SK-N-SH treated with all-trans-retinoic acid at 6 μM for 48 hours (cell line): ENCODE measurements at regions not wholly inside any gene's neighbourhood (a gene's known extent, or its start where the extent isn't known, plus 50 kb on each side); places are given as distances from the start of the nearest gene placed in this dataset.

Experiments
- ATAC-seq: fragments of 200-7000 bp; cut with Tn5 transposase; 3 replicates; pipeline ENCODE4 v1.9.1; 2020; ENCODE audit warnings: mild to moderate bottlenecking, moderate library complexity
- BACH2 ChIP-seq: fragments of 250-450 bp; sonication (Bioruptor Pico); IDR thresholded peaks from 2 replicates; pipeline ENCODE4 v1.9.0; 2021; ENCODE audit warnings: mild to moderate bottlenecking, borderline replicate concordance
- CSDC2 ChIP-seq: fragments of 250-450 bp; sonication (Bioruptor Pico); IDR thresholded peaks from 2 replicates; pipeline ENCODE4 v1.5.0; 2020; ENCODE audit warnings: mild to moderate bottlenecking, moderate library complexity
- ESRRG ChIP-seq: fragments of 250-450 bp; sonication (Bioruptor Pico); IDR thresholded peaks from 2 replicates; pipeline ENCODE4 v1.6.1; 2021; ENCODE audit warnings: mild to moderate bottlenecking
- GLIS3 ChIP-seq: fragments of 250-450 bp; sonication (Bioruptor Pico); IDR thresholded peaks from 2 replicates; pipeline ENCODE4 v1.5.0; 2020; ENCODE audit warnings: mild to moderate bottlenecking, moderate library complexity
- ISL1 ChIP-seq: fragments of 250-450 bp; sonication (Bioruptor Pico); IDR thresholded peaks from 2 replicates; pipeline ENCODE4 v2.1.2; 2022; ENCODE audit warnings: mild to moderate bottlenecking, moderate library complexity
- RARB ChIP-seq: fragments of 250-450 bp; sonication (Bioruptor Pico); IDR thresholded peaks from 2 replicates; pipeline ENCODE4 v1.8.0; 2021; ENCODE audit warnings: mild to moderate bottlenecking, moderate library complexity
- SNAI2 ChIP-seq: fragments of 250-450 bp; sonication (Bioruptor Pico); IDR thresholded peaks from 2 replicates; pipeline ENCODE4 v1.5.0; 2020; ENCODE audit warnings: mild to moderate bottlenecking, moderate library complexity
- TOX ChIP-seq: fragments of 250-450 bp; sonication (Bioruptor Pico); IDR thresholded peaks from 2 replicates; pipeline ENCODE4 v1.8.0; 2021; ENCODE audit warnings: mild to moderate bottlenecking, moderate library complexity, borderline replicate concordance
- ZC3H10 ChIP-seq: fragments of 250-450 bp; sonication (Bioruptor Pico); IDR thresholded peaks from 2 replicates; pipeline ENCODE4 v1.5.1; 2021; ENCODE audit warnings: mild to moderate bottlenecking, moderate library complexity
- ZFP3 ChIP-seq: fragments of 250-450 bp; sonication (Bioruptor Pico); IDR thresholded peaks from 2 replicates; pipeline ENCODE4 v1.5.0; 2020; ENCODE audit warnings: mild to moderate bottlenecking, moderate library complexity
- ZFP30 ChIP-seq: fragments of 450-650 bp; formaldehyde crosslinking; IDR thresholded peaks from 2 replicates; pipeline ENCODE4 v1.5.0; 2022; ENCODE audit warnings: mild to moderate bottlenecking, moderate library complexity
- ZNF565 ChIP-seq: fragments of 450-650 bp; formaldehyde crosslinking; conservative IDR thresholded peaks from 2 replicates; pipeline ENCODE4 v1.5.0; 2020; ENCODE audit warnings: low read depth, mild to moderate bottlenecking, moderate library complexity
- ZNF70 ChIP-seq: fragments of 450-650 bp; formaldehyde crosslinking; IDR thresholded peaks from 2 replicates; pipeline ENCODE4 v1.5.0; 2020; ENCODE audit warnings: mild to moderate bottlenecking, moderate library complexity
- ZNF8 ChIP-seq: fragments of 450-650 bp; formaldehyde crosslinking; IDR thresholded peaks from 2 replicates; pipeline ENCODE4 v1.5.0; 2020; ENCODE audit warnings: mild to moderate bottlenecking, moderate library complexity
- TF ChIP-seq, protein P1 (sequence below): fragments of 250-450 bp; sonication (Bioruptor Pico); IDR thresholded peaks from 2 replicates; pipeline ENCODE4 v1.5.1; 2021; ENCODE audit warnings: mild to moderate bottlenecking, moderate library complexity
- TF ChIP-seq, protein P2 (sequence below): fragments of 250-450 bp; sonication (Bioruptor Pico); IDR thresholded peaks from 2 replicates; pipeline ENCODE4 v1.8.0; 2021; ENCODE audit warnings: low read depth, mild to moderate bottlenecking, moderate library complexity, borderline replicate concordance
- TF ChIP-seq, protein P3 (sequence below): fragments of 250-450 bp; sonication (Bioruptor Pico); IDR thresholded peaks from 2 replicates; pipeline ENCODE4 v1.8.0; 2020; ENCODE audit warnings: mild to moderate bottlenecking, moderate library complexity, borderline replicate concordance
- TF ChIP-seq, protein P4 (sequence below): fragments of 250-450 bp; sonication (Bioruptor Pico); IDR thresholded peaks from 2 replicates; pipeline ENCODE4 v1.5.0; 2020; ENCODE audit warnings: mild to moderate bottlenecking, moderate library complexity

DNA sequence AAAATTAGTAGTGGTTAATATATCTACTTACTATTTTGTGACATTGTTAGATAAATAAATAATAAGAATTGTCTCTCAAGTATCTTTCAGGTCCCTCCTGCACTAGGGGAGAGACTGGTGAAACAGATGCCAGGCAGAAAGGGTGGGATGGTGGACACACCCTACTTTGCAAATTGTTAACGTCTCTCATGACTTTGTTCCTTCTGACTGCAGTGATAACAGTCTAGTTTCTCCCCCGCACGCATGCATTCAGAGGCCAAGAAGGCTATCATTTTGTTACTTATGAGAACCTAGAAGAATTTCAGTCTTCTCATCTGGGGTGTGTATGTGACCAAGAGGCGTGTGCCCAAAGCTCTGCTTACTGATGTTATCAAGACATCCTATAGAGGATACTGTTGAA is 152.3 kb downstream of the EDN1 start (continued):
- TF ChIP-seq, protein P1, sequence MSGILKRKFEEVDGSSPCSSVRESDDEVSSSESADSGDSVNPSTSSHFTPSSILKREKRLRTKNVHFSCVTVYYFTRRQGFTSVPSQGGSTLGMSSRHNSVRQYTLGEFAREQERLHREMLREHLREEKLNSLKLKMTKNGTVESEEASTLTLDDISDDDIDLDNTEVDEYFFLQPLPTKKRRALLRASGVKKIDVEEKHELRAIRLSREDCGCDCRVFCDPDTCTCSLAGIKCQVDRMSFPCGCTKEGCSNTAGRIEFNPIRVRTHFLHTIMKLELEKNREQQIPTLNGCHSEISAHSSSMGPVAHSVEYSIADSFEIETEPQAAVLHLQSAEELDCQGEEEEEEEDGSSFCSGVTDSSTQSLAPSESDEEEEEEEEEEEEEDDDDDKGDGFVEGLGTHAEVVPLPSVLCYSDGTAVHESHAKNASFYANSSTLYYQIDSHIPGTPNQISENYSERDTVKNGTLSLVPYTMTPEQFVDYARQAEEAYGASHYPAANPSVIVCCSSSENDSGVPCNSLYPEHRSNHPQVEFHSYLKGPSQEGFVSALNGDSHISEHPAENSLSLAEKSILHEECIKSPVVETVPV (CRISPR knock-in tag): no peak
- TF ChIP-seq RARB (CRISPR knock-in tag): no peak
- no peak for TF ChIP-seq SNAI2 (CRISPR knock-in tag)
- no peak for TF ChIP-seq ISL1
- no peak for TF ChIP-seq ZNF70 (CRISPR knock-in tag)
- no peak for TF ChIP-seq ZNF8 (CRISPR knock-in tag)
- no peak for TF ChIP-seq TOX (CRISPR knock-in tag)
- no peak for TF ChIP-seq GLIS3
- TF ChIP-seq BACH2 (CRISPR knock-in tag): no peak
- TF ChIP-seq ZC3H10 (CRISPR knock-in tag): no peak
- TF ChIP-seq ZFP3 (CRISPR knock-in tag): no peak

DNA sequence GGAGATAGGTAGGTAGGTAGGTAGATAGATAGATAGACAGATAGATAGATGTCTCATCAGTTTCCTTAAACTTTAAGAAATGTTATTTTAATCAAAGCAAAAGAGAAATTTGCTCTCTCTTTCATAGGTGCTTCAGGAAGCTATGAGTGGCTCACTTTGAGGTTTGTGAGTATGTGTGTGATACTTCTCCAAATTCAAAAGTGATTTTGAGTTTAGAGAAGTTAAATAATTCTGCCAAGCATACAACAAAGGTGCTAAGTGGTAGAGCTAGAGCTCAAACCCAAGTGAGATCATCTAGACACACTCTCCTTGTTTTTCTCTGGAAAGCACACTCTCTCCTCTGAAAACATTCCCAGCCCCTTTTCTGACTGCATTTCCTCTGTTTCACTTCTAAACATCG is 156.2 kb downstream of the EDN1 start:
- TF ChIP-seq, protein P2, sequence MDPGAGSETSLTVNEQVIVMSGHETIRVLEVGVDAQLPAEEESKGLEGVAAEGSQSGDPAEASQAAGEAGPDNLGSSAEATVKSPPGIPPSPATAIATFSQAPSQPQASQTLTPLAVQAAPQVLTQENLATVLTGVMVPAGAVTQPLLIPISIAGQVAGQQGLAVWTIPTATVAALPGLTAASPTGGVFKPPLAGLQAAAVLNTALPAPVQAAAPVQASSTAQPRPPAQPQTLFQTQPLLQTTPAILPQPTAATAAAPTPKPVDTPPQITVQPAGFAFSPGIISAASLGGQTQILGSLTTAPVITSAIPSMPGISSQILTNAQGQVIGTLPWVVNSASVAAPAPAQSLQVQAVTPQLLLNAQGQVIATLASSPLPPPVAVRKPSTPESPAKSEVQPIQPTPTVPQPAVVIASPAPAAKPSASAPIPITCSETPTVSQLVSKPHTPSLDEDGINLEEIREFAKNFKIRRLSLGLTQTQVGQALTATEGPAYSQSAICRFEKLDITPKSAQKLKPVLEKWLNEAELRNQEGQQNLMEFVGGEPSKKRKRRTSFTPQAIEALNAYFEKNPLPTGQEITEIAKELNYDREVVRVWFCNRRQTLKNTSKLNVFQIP (CRISPR knock-in tag): no peak
- TF ChIP-seq ESRRG (CRISPR knock-in tag) (no peak), ZNF8 (CRISPR knock-in tag) (no peak), GLIS3 (no peak), ZFP30 (CRISPR knock-in tag) (no peak)
- ATAC-seq: no peak

DNA sequence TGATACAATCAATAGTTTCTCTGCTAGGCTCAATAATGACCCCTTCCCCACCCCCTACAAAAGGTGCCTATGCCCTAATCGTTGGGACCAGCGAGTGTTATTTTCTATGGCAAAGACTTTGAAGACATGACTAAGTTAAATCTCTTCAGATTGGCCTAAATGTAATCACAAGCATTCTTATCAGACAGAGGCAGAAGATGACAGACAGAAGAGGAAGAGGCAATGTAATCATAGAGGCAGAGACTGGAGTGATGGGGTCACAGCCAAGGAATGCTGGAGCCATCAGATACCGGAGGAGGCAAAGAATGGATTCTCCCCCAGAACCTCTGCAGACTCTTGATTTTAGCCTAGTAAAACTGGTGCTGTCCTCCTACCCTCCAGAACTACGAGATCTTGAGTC is 159.3 kb downstream of the EDN1 start:
- no peak for TF ChIP-seq ZC3H10 (CRISPR knock-in tag)
- no peak for TF ChIP-seq ESRRG (CRISPR knock-in tag)
- no peak for TF ChIP-seq CSDC2
- TF ChIP-seq ZNF8 (CRISPR knock-in tag): no peak
- TF ChIP-seq TOX (CRISPR knock-in tag): no peak
- no peak for TF ChIP-seq ZFP30 (CRISPR knock-in tag)
- TF ChIP-seq, protein P3, sequence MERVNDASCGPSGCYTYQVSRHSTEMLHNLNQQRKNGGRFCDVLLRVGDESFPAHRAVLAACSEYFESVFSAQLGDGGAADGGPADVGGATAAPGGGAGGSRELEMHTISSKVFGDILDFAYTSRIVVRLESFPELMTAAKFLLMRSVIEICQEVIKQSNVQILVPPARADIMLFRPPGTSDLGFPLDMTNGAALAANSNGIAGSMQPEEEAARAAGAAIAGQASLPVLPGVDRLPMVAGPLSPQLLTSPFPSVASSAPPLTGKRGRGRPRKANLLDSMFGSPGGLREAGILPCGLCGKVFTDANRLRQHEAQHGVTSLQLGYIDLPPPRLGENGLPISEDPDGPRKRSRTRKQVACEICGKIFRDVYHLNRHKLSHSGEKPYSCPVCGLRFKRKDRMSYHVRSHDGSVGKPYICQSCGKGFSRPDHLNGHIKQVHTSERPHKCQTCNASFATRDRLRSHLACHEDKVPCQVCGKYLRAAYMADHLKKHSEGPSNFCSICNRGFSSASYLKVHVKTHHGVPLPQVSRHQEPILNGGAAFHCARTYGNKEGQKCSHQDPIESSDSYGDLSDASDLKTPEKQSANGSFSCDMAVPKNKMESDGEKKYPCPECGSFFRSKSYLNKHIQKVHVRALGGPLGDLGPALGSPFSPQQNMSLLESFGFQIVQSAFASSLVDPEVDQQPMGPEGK: no peak
- no peak for TF ChIP-seq SNAI2 (CRISPR knock-in tag)
- TF ChIP-seq ZNF70 (CRISPR knock-in tag): no peak
- TF ChIP-seq, protein P1 (CRISPR knock-in tag): no peak
- no peak for ATAC-seq

DNA sequence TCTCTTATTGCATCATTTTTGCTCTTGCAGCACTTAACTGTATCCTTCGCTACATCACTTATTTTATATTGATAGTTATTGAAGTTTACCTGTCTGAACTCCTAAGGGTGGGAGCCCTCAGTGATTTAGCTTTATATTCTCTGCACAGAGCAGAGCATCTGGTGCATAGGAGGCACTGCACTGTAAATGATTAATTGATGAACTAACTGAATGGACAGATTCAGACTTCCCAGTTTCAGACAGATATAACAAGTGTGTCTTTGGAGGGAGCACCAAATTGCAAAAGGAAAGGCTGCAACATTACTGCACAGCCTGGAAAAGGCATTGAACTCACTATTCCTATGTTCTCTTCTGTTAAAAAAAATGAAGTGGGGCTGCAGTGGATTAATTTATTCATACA is 160.3 kb downstream of the EDN1 start:
- TF ChIP-seq ISL1: no peak
- TF ChIP-seq ZNF565 (CRISPR knock-in tag): no peak
- no peak for TF ChIP-seq ZFP30 (CRISPR knock-in tag)
- no peak for ATAC-seq

DNA sequence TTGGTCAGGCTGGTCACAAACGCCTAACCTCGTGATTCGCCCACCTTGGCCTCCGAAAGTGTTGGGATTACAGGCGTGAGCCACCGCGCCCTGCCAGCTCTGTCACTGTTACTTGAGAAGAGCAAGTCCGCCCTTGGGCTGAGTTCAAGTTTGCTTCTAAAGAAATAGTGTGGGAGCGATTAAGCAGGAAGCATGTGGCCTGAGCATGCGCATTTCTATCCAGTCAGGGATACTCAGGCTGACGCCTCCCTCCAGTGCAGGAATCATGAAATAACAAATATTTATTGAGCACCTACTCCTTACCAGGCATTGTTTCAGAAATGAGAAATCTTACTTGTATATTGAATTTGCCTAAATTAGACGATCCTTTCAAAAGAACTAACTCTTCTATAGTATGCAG is 166.2 kb downstream of the EDN1 start:
- no peak for ATAC-seq
- TF ChIP-seq, protein P4, sequence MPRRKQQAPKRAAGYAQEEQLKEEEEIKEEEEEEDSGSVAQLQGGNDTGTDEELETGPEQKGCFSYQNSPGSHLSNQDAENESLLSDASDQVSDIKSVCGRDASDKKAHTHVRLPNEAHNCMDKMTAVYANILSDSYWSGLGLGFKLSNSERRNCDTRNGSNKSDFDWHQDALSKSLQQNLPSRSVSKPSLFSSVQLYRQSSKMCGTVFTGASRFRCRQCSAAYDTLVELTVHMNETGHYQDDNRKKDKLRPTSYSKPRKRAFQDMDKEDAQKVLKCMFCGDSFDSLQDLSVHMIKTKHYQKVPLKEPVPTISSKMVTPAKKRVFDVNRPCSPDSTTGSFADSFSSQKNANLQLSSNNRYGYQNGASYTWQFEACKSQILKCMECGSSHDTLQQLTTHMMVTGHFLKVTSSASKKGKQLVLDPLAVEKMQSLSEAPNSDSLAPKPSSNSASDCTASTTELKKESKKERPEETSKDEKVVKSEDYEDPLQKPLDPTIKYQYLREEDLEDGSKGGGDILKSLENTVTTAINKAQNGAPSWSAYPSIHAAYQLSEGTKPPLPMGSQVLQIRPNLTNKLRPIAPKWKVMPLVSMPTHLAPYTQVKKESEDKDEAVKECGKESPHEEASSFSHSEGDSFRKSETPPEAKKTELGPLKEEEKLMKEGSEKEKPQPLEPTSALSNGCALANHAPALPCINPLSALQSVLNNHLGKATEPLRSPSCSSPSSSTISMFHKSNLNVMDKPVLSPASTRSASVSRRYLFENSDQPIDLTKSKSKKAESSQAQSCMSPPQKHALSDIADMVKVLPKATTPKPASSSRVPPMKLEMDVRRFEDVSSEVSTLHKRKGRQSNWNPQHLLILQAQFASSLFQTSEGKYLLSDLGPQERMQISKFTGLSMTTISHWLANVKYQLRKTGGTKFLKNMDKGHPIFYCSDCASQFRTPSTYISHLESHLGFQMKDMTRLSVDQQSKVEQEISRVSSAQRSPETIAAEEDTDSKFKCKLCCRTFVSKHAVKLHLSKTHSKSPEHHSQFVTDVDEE (CRISPR knock-in tag): no peak
- TF ChIP-seq, protein P3: no peak
- TF ChIP-seq ISL1 (no peak), TOX (CRISPR knock-in tag) (no peak), GLIS3 (no peak)
